ENCODE measurements at regions not wholly inside any gene's neighbourhood (a gene's known extent, or its start where the extent isn't known, plus 50 kb on each side); places are given as distances from the start of the nearest gene placed in this dataset.

DNA sequence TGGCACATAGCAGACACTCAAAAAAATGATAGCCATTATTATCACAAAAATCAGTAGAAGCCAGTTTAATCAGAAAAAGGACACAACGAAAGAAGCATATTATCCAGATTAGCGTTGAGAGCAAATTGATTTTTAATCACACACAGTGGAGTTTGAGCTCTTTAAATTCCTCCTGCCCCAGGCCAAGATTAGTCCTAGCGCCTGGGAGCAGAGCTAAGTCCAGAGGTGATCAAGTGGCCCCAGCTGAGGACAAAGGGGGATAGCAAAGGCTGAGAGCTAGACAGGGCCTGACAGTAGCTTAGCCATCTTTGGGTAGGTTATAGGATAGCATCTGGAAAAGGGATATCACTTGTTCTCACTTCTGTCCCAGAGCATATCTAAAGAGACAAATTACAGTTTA is 133.6 kb downstream of the NXPE2 start:
- TF ChIP-seq, protein P1, sequence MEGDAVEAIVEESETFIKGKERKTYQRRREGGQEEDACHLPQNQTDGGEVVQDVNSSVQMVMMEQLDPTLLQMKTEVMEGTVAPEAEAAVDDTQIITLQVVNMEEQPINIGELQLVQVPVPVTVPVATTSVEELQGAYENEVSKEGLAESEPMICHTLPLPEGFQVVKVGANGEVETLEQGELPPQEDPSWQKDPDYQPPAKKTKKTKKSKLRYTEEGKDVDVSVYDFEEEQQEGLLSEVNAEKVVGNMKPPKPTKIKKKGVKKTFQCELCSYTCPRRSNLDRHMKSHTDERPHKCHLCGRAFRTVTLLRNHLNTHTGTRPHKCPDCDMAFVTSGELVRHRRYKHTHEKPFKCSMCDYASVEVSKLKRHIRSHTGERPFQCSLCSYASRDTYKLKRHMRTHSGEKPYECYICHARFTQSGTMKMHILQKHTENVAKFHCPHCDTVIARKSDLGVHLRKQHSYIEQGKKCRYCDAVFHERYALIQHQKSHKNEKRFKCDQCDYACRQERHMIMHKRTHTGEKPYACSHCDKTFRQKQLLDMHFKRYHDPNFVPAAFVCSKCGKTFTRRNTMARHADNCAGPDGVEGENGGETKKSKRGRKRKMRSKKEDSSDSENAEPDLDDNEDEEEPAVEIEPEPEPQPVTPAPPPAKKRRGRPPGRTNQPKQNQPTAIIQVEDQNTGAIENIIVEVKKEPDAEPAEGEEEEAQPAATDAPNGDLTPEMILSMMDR (IDR thresholded peaks at IDR 0.05; ENCODE audit: low read depth, low read length), result no peak
- TF ChIP-seq EZH2phosphoT487 (IDR thresholded peaks at IDR 0.05; ENCODE audit: low read depth), result no peak
